KOPT-K1 (cell line): ENCODE measurements at regions not wholly inside any gene's neighbourhood (a gene's known extent, or its start where the extent isn't known, plus 50 kb on each side); places are given as distances from the start of the nearest gene placed in this dataset.
A peak's percentile ranks its signal among the peaks of the same experiment; 100 is the strongest.

Experiments
- H3K27ac ChIP-seq: fragments of 200-600 bp; sonication (generic); 2 replicates; pipeline ENCODE4 v1.5.1; 2016; ENCODE audit warnings: antibody characterized with exemption, mild to moderate bottlenecking, low read depth, low read length; ENCODE audit not compliant: poor library complexity, severe bottlenecking
- H3K36me3 ChIP-seq: fragments of 200-600 bp; sonication (generic); 2 replicates; pipeline ENCODE4 v1.5.1; 2017; ENCODE audit warnings: antibody characterized with exemption, mild to moderate bottlenecking, low read length, moderate library complexity; ENCODE audit not compliant: insufficient read depth
- H3K9me3 ChIP-seq: fragments of 200-600 bp; sonication (generic); 2 replicates; pipeline ENCODE4 v1.5.1; 2017; ENCODE audit warnings: antibody characterized with exemption, low read length, mild to moderate bottlenecking; ENCODE audit not compliant: insufficient read depth, poor library complexity, severe bottlenecking

- peaks cover 11% of the 10 kb centered on the region for H3K9me3 ChIP-seq
- peak overlapping the region; percentile 10 for H3K27ac ChIP-seq
- no peaks in the 10 kb centered on the region for H3K36me3 ChIP-seq
Measured at GRCh38 chr6:14618759-14619418, 501.3 kb downstream of the CD83 start.

- Histone ChIP-seq H3K9me3 (peaks cover 11% of the 10 kb centered on the region), H3K27ac (no peak overlapping the region), H3K36me3 (no peaks in the 10 kb centered on the region)
Measured at GRCh38 chr6:14619419-14619781, 501.8 kb downstream of the CD83 start.

GRCh38 chr6:14620522-14620921 lies 502.9 kb downstream of the CD83 start:
- Histone ChIP-seq H3K27ac (peak overlapping the region; percentile 59), H3K9me3 (peaks cover 8% of the 10 kb centered on the region), H3K36me3 (no peaks in the 10 kb centered on the region)

- Histone ChIP-seq H3K27ac (peak overlapping the region; percentile 59), H3K9me3 (no peaks in the 10 kb centered on the region), H3K36me3 (no peaks in the 10 kb centered on the region)
Measured at GRCh38 chr6:14621518-14621917, 503.9 kb downstream of the CD83 start.

- no peaks in the 10 kb centered on the region for H3K36me3 ChIP-seq
- peak overlapping the region; percentile 59 for H3K27ac ChIP-seq
- no peaks in the 10 kb centered on the region for H3K9me3 ChIP-seq
Measured at GRCh38 chr6:14622085-14622484, 504.5 kb downstream of the CD83 start.

GRCh38 chr6:14622909-14623505 lies 505.4 kb downstream of the CD83 start:
- H3K27ac ChIP-seq = peak overlapping the region; percentile 59
- H3K9me3 ChIP-seq = no peaks in the 10 kb centered on the region
- H3K36me3 ChIP-seq = no peaks in the 10 kb centered on the region

- Histone ChIP-seq H3K27ac (peak overlapping the region; percentile 12), H3K36me3 (no peaks in the 10 kb centered on the region), H3K9me3 (no peaks in the 10 kb centered on the region)
Measured at GRCh38 chr6:14625173-14625895, 507.8 kb downstream of the CD83 start.

GRCh38 chr6:14626556-14626955 lies 509.0 kb downstream of the CD83 start:
- peak overlapping the region; percentile 12 for H3K27ac ChIP-seq
- no peaks in the 10 kb centered on the region for H3K9me3 ChIP-seq
- H3K36me3 ChIP-seq = no peaks in the 10 kb centered on the region

GRCh38 chr6:14630016-14630415 lies 512.4 kb downstream of the CD83 start:
- Histone ChIP-seq H3K9me3 (no peaks in the 10 kb centered on the region), H3K27ac (no peak overlapping the region), H3K36me3 (no peaks in the 10 kb centered on the region)

- Histone ChIP-seq H3K27ac (peak overlapping the region; percentile 84), H3K9me3 (no peaks in the 10 kb centered on the region), H3K36me3 (no peaks in the 10 kb centered on the region)
Measured at GRCh38 chr6:14633479-14633878, 515.9 kb downstream of the CD83 start.

GRCh38 chr6:14634072-14634471 lies 516.5 kb downstream of the CD83 start:
- no peaks in the 10 kb centered on the region for H3K9me3 ChIP-seq
- H3K27ac ChIP-seq = peak overlapping the region; percentile 84
- H3K36me3 ChIP-seq = no peaks in the 10 kb centered on the region

- Histone ChIP-seq H3K27ac (peak overlapping the region; percentile 84), H3K36me3 (no peaks in the 10 kb centered on the region), H3K9me3 (no peaks in the 10 kb centered on the region)
Measured at GRCh38 chr6:14635195-14635594, 517.6 kb downstream of the CD83 start.

GRCh38 chr6:14635934-14636591 lies 518.5 kb downstream of the CD83 start:
- Histone ChIP-seq H3K27ac (peak overlapping the region; percentile 84), H3K36me3 (no peaks in the 10 kb centered on the region), H3K9me3 (no peaks in the 10 kb centered on the region)

- H3K27ac ChIP-seq = no peak overlapping the region
- H3K36me3 ChIP-seq = no peaks in the 10 kb centered on the region
- no peaks in the 10 kb centered on the region for H3K9me3 ChIP-seq
Measured at GRCh38 chr6:14638435-14638905, 520.9 kb downstream of the CD83 start.
